Fibroblast of lung (primary cell): ENCODE measurements at regions not wholly inside any gene's neighbourhood (a gene's known extent, or its start where the extent isn't known, plus 50 kb on each side); places are given as distances from the start of the nearest gene placed in this dataset.

Experiments
- EZH2 ChIP-seq: IDR thresholded peaks from 2 replicates; pipeline ENCODE4 v1.5.1; 2012; ENCODE audit warnings: low read length, control low read depth, mild to moderate bottlenecking; ENCODE audit errors: missing control alignments
- TF ChIP-seq, protein P1 (sequence below), 2 donors: IDR thresholded peaks in 1 of 2; conservative IDR thresholded peaks in 1 of 2; 1 replicate in 1 of 2; 2 replicates in 1 of 2; pipeline ENCODE4 v1.5.1; 2011 to 2012; ENCODE audit warnings: low read length in 2 of 2, control low read depth in 1 of 2, inconsistent platforms in 1 of 2, low read depth in 1 of 2, mild to moderate bottlenecking in 1 of 2

DNA sequence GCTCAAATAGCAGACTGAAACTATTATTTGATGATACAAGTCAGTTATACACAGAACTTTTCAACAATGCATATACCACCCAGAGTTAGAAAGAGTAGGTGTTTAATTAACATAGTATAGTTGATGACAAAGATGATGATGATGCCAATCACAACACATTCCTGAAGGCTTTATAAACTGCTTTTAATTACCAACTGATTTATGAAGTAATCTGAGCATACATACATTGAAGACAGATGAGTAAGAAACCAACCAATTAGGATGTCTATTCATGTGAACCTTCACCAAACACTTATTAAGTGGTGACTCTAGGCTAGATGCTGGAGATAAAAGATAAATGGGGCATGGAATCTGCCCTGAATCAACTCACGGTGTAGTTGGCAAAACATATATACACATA is 600.9 kb upstream of the FLRT2 start:
- TF ChIP-seq, protein P1, sequence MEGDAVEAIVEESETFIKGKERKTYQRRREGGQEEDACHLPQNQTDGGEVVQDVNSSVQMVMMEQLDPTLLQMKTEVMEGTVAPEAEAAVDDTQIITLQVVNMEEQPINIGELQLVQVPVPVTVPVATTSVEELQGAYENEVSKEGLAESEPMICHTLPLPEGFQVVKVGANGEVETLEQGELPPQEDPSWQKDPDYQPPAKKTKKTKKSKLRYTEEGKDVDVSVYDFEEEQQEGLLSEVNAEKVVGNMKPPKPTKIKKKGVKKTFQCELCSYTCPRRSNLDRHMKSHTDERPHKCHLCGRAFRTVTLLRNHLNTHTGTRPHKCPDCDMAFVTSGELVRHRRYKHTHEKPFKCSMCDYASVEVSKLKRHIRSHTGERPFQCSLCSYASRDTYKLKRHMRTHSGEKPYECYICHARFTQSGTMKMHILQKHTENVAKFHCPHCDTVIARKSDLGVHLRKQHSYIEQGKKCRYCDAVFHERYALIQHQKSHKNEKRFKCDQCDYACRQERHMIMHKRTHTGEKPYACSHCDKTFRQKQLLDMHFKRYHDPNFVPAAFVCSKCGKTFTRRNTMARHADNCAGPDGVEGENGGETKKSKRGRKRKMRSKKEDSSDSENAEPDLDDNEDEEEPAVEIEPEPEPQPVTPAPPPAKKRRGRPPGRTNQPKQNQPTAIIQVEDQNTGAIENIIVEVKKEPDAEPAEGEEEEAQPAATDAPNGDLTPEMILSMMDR (conservative IDR thresholded peaks at IDR 0.05 in 1 of 2, IDR thresholded peaks at IDR 0.05 in 1 of 2; ENCODE audit: low read depth in 1 of 2, low read length in 2 of 2) = no peak
- TF ChIP-seq EZH2 = no peak
